ENCODE measurements at regions not wholly inside any gene's neighbourhood (a gene's known extent, or its start where the extent isn't known, plus 50 kb on each side); places are given as distances from the start of the nearest gene placed in this dataset.

DNA sequence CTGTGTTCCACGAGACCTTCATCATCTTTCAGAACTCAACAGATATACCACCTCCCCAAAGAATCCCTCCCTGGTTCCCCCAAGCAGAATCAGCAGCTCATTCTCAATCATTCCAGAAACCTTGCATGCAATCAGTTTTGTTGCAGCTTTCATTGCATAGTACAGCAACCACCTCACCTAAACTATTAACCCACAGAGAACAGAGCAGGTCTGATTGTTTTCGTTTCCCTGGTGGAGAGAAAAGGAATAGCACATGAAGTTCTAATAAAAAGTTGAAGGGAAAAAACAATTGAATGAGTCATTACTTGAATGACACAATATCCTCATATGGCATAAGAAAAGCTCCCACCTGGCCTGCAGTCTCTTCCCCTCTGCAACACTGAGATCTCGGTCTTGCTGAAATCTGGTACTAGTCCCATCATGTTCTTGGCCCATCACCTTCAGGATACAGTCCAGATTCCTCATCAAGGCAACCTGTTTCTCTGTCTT lies 147.1 kb upstream of the GDF10 start:
- no peak overlapping the region for H3K9ac ChIP-seq (ENCODE audit: low read depth, low read length, poor library complexity, severe bottlenecking)
- no peaks in the 10 kb centered on the region for H4K20me1 ChIP-seq (ENCODE audit: insufficient read depth, low read length, poor library complexity, severe bottlenecking)
- H3K9me2 ChIP-seq (replicated peaks; ENCODE audit: low read depth, low read length): no peaks in the 10 kb centered on the region
- H3K36me3 ChIP-seq (ENCODE audit: insufficient read depth, low read length): no peaks in the 10 kb centered on the region
- H3K4me1 ChIP-seq (ENCODE audit: insufficient read depth, low read length, poor library complexity, severe bottlenecking): no peaks in the 10 kb centered on the region
- TF ChIP-seq, protein P1, sequence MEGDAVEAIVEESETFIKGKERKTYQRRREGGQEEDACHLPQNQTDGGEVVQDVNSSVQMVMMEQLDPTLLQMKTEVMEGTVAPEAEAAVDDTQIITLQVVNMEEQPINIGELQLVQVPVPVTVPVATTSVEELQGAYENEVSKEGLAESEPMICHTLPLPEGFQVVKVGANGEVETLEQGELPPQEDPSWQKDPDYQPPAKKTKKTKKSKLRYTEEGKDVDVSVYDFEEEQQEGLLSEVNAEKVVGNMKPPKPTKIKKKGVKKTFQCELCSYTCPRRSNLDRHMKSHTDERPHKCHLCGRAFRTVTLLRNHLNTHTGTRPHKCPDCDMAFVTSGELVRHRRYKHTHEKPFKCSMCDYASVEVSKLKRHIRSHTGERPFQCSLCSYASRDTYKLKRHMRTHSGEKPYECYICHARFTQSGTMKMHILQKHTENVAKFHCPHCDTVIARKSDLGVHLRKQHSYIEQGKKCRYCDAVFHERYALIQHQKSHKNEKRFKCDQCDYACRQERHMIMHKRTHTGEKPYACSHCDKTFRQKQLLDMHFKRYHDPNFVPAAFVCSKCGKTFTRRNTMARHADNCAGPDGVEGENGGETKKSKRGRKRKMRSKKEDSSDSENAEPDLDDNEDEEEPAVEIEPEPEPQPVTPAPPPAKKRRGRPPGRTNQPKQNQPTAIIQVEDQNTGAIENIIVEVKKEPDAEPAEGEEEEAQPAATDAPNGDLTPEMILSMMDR (conservative IDR thresholded peaks at IDR 0.05; ENCODE audit: low read length): peak; percentile 65
- no peak for TF ChIP-seq EZH2phosphoT487 (IDR thresholded peaks at IDR 0.05; ENCODE audit: borderline replicate concordance)
- no peaks in the 10 kb centered on the region for H3F3A ChIP-seq (ENCODE audit: low read depth)
- H2AFZ ChIP-seq (ENCODE audit: low read length): no peak overlapping the region
- no peak overlapping the region for H3K4me3 ChIP-seq (ENCODE audit: low read length, poor library complexity, severe bottlenecking)
- no peaks in the 10 kb centered on the region for H3K27me3 ChIP-seq (ENCODE audit: insufficient read depth, low read length, poor library complexity, severe bottlenecking)
- H3K4me2 ChIP-seq (ENCODE audit: low read depth, low read length, poor library complexity, severe bottlenecking): no peak overlapping the region
- H3K79me2 ChIP-seq (ENCODE audit: insufficient read depth, low read length): no peaks in the 10 kb centered on the region
- peaks cover 11% of the 10 kb centered on the region; the same call in 1 of the 2 replicates for H3K9me3 ChIP-seq (ENCODE audit: insufficient read depth, low read depth, low read length)

DNA sequence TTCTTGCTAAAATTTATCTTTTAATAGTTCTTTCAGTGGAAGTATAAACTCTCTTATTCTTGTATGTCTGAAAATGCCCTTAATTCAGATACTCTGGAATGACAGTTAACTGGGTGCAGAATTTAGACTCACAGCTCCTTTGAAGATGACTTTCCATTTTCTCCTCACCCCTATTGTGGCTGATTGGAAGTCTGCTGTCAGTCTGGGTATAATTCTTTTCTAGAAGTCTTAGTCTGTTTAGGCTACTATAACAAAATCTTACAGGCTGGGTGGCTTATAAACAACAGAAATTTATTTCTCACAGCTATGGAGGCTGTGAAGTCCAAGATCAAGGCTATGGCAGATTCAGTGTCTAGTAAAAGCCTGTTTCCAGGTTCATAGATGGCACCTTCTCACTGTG lies 145.2 kb upstream of the GDF10 start:
- Histone ChIP-seq H3K4me2 (ENCODE audit: low read depth, low read length, poor library complexity, severe bottlenecking) (no peak overlapping the region), H4K20me1 (ENCODE audit: insufficient read depth, low read length, poor library complexity, severe bottlenecking) (no peaks in the 10 kb centered on the region), H3K4me3 (ENCODE audit: low read length, poor library complexity, severe bottlenecking) (no peak overlapping the region), H3F3A (ENCODE audit: low read depth) (no peaks in the 10 kb centered on the region), H3K79me2 (ENCODE audit: insufficient read depth, low read length) (no peaks in the 10 kb centered on the region), H3K9ac (ENCODE audit: low read depth, low read length, poor library complexity, severe bottlenecking) (no peak overlapping the region), H2AFZ (ENCODE audit: low read length) (no peak overlapping the region), H3K9me2 (replicated peaks; ENCODE audit: low read depth, low read length) (no peaks in the 10 kb centered on the region), H3K36me3 (ENCODE audit: insufficient read depth, low read length) (no peaks in the 10 kb centered on the region), H3K4me1 (ENCODE audit: insufficient read depth, low read length, poor library complexity, severe bottlenecking) (no peaks in the 10 kb centered on the region), H3K27me3 (ENCODE audit: insufficient read depth, low read length, poor library complexity, severe bottlenecking) (no peaks in the 10 kb centered on the region), H3K9me3 (ENCODE audit: insufficient read depth, low read depth, low read length) (peaks cover 11% of the 10 kb centered on the region; the same call in 1 of the 2 replicates)
- TF ChIP-seq EZH2phosphoT487 (IDR thresholded peaks at IDR 0.05; ENCODE audit: borderline replicate concordance): no peak
- TF ChIP-seq, protein P1 (conservative IDR thresholded peaks at IDR 0.05; ENCODE audit: low read length): no peak

DNA sequence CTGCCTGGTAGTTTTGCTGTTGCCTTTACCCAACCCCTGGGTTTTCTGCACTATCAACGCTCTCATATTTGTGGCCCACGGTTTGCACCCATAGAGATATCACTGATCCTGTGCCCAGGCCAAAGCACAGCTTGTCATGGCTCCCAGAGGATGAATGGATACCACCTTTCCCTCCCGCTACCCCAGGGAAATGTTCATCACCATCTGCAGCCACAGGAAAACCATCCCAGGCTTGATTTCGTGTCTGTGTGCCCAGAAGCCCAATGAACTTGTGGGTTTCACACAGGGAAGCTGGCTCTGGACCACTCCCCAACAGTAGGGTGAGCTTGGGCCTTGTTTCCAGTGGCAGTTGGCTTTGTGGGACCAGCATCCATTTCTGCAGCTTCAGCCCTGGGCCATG lies 143.1 kb upstream of the GDF10 start:
- H4K20me1 ChIP-seq (ENCODE audit: insufficient read depth, low read length, poor library complexity, severe bottlenecking): no peaks in the 10 kb centered on the region
- no peaks in the 10 kb centered on the region for H3K27me3 ChIP-seq (ENCODE audit: insufficient read depth, low read length, poor library complexity, severe bottlenecking)
- no peaks in the 10 kb centered on the region for H3K79me2 ChIP-seq (ENCODE audit: insufficient read depth, low read length)
- no peaks in the 10 kb centered on the region for H3K4me1 ChIP-seq (ENCODE audit: insufficient read depth, low read length, poor library complexity, severe bottlenecking)
- no peak overlapping the region for H2AFZ ChIP-seq (ENCODE audit: low read length)
- H3K9me2 ChIP-seq (replicated peaks; ENCODE audit: low read depth, low read length): no peaks in the 10 kb centered on the region
- H3K9ac ChIP-seq (ENCODE audit: low read depth, low read length, poor library complexity, severe bottlenecking): no peak overlapping the region
- H3K9me3 ChIP-seq (ENCODE audit: insufficient read depth, low read depth, low read length): peaks cover 11% of the 10 kb centered on the region; the same call in 1 of the 2 replicates
- H3K4me3 ChIP-seq (ENCODE audit: low read length, poor library complexity, severe bottlenecking): no peak overlapping the region
- no peaks in the 10 kb centered on the region for H3F3A ChIP-seq (ENCODE audit: low read depth)
- no peaks in the 10 kb centered on the region for H3K36me3 ChIP-seq (ENCODE audit: insufficient read depth, low read length)
- H3K4me2 ChIP-seq (ENCODE audit: low read depth, low read length, poor library complexity, severe bottlenecking): no peak overlapping the region
- TF ChIP-seq, protein P1 (conservative IDR thresholded peaks at IDR 0.05; ENCODE audit: low read length): no peak
- TF ChIP-seq EZH2phosphoT487 (IDR thresholded peaks at IDR 0.05; ENCODE audit: borderline replicate concordance): no peak

All from Loucy (cell line).